Lower leg skin (tissue), 4 donors: ENCODE measurements at regions not wholly inside any gene's neighbourhood (a gene's known extent, or its start where the extent isn't known, plus 50 kb on each side); places are given as distances from the start of the nearest gene placed in this dataset.

Source experiments
- DNase-seq, 2 donors: peaks; one replicate each; pipeline ENCODE4 v3.0.0-alpha.2; 2019; ENCODE audit warnings: low spot score in 2 of 2
- H3K4me3 ChIP-seq: fragments of 200-600 bp; sonication (generic); 2 replicates; pipeline ENCODE4 v1.5.1; 2017; ENCODE audit warnings: mild to moderate bottlenecking, low read depth; ENCODE audit not compliant: poor library complexity, severe bottlenecking
- CTCF ChIP-seq, 3 donors: fragments of 450-650 bp; IDR thresholded peaks; one replicate each; pipeline ENCODE4 v1.5.1; 2016; ENCODE audit warnings: antibody characterized with exemption in 3 of 3, mild to moderate bottlenecking in 3 of 3, moderate library complexity in 2 of 3
- POLR2A ChIP-seq, 2 donors: fragments of 450-650 bp; IDR thresholded peaks; one replicate each; pipeline ENCODE4 v1.6.1; 2016 to 2017; ENCODE audit warnings: antibody characterized with exemption in 2 of 2, mild to moderate bottlenecking in 1 of 2, moderate library complexity in 1 of 2
- WGBS, 2 donors: methylation state at CpG; one replicate each; pipeline ENCODE4 v1.1.5; 2018; 5-methylcytosine and 5-hydroxymethylcytosine counted together
- intact Hi-C: fragments of 100-400 bp; cut with DNase I; formaldehyde crosslinking; loops from one replicate; pipeline ENCODE4 v1.15.0; 2023; ENCODE audit warnings: low total_unique reads

GRCh38 chr15:91535856-91536500 lies 317.5 kb upstream of the SLCO3A1 start:
- TF ChIP-seq POLR2A (IDR thresholded peaks at IDR 0.05) (no peak), CTCF (IDR thresholded peaks at IDR 0.05) (no peak)
- no peak overlapping the region for H3K4me3 ChIP-seq
- no peak for DNase-seq
- intact Hi-C loops: no loop called here
- WGBS, 2 donors: 70 to 82% methylated on average over 4 of the region's 4 CpGs

GRCh38 chr15:91537856-91538255 lies 315.7 kb upstream of the SLCO3A1 start:
- intact Hi-C loops: no loop called here
- TF ChIP-seq POLR2A (IDR thresholded peaks at IDR 0.05) (no peak), CTCF (IDR thresholded peaks at IDR 0.05) (no peak)
- WGBS, 2 donors: 76 to 79% methylated on average over 5 of the region's 5 CpGs
- no peak overlapping the region for H3K4me3 ChIP-seq
- DNase-seq: no peak

GRCh38 chr15:91538782-91539181 lies 314.7 kb upstream of the SLCO3A1 start:
- intact Hi-C loops: no loop called here
- TF ChIP-seq CTCF (IDR thresholded peaks at IDR 0.05): no peak
- TF ChIP-seq POLR2A (IDR thresholded peaks at IDR 0.05): no peak
- 90 to 93% methylated on average over 2 of the region's 2 CpGs for WGBS, 2 donors
- no peak overlapping the region for H3K4me3 ChIP-seq
- no peak for DNase-seq

GRCh38 chr15:91541286-91541685 lies 312.2 kb upstream of the SLCO3A1 start:
- H3K4me3 ChIP-seq: no peak overlapping the region
- no peak for TF ChIP-seq POLR2A (IDR thresholded peaks at IDR 0.05)
- no peak for TF ChIP-seq CTCF (IDR thresholded peaks at IDR 0.05)
- DNase-seq: no peak
- intact Hi-C loops: no loop called here
- 87% methylated on average over 1 of the region's 1 CpG for WGBS, 2 donors

GRCh38 chr15:91542226-91542625 lies 311.3 kb upstream of the SLCO3A1 start:
- TF ChIP-seq CTCF (IDR thresholded peaks at IDR 0.05): no peak
- no peak for TF ChIP-seq POLR2A (IDR thresholded peaks at IDR 0.05)
- no peak for DNase-seq
- WGBS, 2 donors: 88 to 93% methylated on average over 3 of the region's 3 CpGs
- no peak overlapping the region for H3K4me3 ChIP-seq
- intact Hi-C loops: no loop called here

GRCh38 chr15:91547356-91547755 lies 306.2 kb upstream of the SLCO3A1 start:
- intact Hi-C loops: no loop called here
- TF ChIP-seq CTCF (IDR thresholded peaks at IDR 0.05): no peak
- no peak overlapping the region for H3K4me3 ChIP-seq
- DNase-seq: no peak
- 95 to 96% methylated on average over 3 of the region's 3 CpGs for WGBS, 2 donors
